ENCODE measurements at regions not wholly inside any gene's neighbourhood (a gene's known extent, or its start where the extent isn't known, plus 50 kb on each side); places are given as distances from the start of the nearest gene placed in this dataset.
"Not testable (repeated sequence)": the region's sequence is repeated elsewhere in the genome, so short reads cannot be mapped to it uniquely, and the experiment has no call there.

DNA sequence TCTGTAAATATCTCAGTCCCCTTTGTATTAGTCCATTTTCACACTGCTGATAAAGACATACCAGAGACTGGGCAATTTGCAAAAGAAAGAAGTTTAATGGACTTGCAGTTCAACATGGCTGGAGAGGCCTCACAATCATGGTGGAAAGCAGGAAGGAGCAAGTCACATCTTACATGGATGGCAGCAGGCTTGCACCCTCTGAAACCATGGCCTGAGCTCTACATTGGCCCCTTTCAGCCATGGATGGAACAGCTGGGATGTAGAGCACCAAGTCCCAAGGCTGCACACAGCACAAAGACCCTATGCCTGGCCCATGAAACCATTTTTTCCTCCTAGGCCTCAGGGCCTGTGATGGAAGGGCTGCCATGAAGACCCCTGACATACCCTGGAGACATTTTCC, 640.9 kb upstream of the MEF2C start:
- not testable (repeated sequence) for H3K27ac ChIP-seq (ENCODE audit: low read depth, low read length); H3K4me1 ChIP-seq (ENCODE audit: control insufficient read depth, insufficient read depth, low read length); H3K4me3 ChIP-seq (ENCODE audit: low read depth, low read length); DNase-seq (ENCODE audit: low read depth in 4 of 6, low spot score in 6 of 6); H3K9me3 ChIP-seq (ENCODE audit: control insufficient read depth, insufficient read depth, low read length); H3K27me3 ChIP-seq (ENCODE audit: control insufficient read depth, insufficient read depth, low read length); H3K36me3 ChIP-seq (ENCODE audit: control insufficient read depth, insufficient read depth, low read length)

DNA sequence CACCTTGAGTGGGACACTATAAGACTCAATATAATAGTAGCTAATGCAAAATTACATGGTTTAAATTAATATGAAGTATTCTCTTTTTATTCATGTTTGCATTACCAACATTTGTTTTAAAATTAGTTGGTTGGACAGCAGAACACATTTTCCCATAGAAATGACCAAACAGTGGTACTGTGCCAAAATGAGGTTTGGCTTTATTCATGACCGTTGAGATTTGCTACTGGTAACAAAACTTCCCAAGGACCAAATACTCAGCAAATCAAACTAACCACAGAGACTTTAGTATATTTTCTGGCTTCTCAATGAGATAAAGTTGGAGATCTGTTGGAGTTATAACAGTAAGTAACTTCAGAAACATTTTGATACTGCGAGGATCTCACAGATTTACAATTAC, 637.8 kb upstream of the MEF2C start:
- H3K36me3 ChIP-seq (ENCODE audit: control insufficient read depth, insufficient read depth, low read length) = no peaks in the 10 kb centered on the region
- H3K4me3 ChIP-seq (ENCODE audit: low read depth, low read length) = no peak overlapping the region
- WGBS (ENCODE audit: insufficient coverage) = no CpG with 5 or more reads among the region's 2 CpGs
- H3K27me3 ChIP-seq (ENCODE audit: control insufficient read depth, insufficient read depth, low read length) = no peaks in the 10 kb centered on the region
- no peaks in the 10 kb centered on the region for H3K4me1 ChIP-seq (ENCODE audit: control insufficient read depth, insufficient read depth, low read length)
- no peak for DNase-seq (ENCODE audit: low read depth in 4 of 6, low spot score in 6 of 6)
- H3K9me3 ChIP-seq (ENCODE audit: control insufficient read depth, insufficient read depth, low read length) = no peaks in the 10 kb centered on the region
- no peak overlapping the region for H3K27ac ChIP-seq (ENCODE audit: low read depth, low read length)

DNA sequence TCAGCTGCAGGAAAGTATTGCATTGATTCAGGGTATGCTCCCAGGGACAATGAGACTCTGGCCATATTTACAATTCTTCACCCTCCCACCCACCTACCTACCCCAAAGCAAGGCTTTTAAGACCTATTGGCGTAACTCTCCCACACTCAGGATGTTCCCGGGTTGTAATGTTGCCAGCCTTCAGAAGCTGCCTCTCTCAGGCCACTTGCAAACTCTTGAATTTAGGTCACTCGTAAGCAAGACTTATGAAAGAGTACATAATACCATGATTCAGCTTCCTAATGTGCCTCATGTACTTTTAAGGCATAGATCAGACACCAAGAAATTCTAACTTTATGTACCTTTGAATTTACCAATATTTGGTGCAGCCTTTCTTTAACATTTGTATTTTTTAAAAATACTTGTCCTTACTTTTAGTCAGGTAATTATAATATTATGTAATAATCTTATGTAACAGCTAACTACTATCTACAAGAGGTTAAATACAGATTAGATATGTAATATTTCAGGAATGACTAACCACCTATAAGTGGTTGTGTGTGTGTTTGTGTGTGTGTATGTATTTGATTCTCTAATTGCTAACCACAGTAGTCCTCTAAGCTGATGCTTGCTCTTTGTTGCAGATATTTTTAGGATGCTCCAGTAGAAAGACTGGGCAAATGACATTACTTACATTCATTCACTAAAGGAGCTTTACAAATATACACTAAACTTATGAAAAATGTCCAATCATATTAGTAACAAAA, 630.5 kb upstream of the MEF2C start:
- H3K4me3 ChIP-seq (ENCODE audit: low read depth, low read length) = no peak overlapping the region
- no peak overlapping the region for H3K27ac ChIP-seq (ENCODE audit: low read depth, low read length)
- no peaks in the 10 kb centered on the region for H3K9me3 ChIP-seq (ENCODE audit: control insufficient read depth, insufficient read depth, low read length)
- no peaks in the 10 kb centered on the region for H3K27me3 ChIP-seq (ENCODE audit: control insufficient read depth, insufficient read depth, low read length)
- 87% methylated on average over 3 of the region's 3 CpGs for WGBS (ENCODE audit: insufficient coverage)
- H3K36me3 ChIP-seq (ENCODE audit: control insufficient read depth, insufficient read depth, low read length) = no peaks in the 10 kb centered on the region
- no peaks in the 10 kb centered on the region for H3K4me1 ChIP-seq (ENCODE audit: control insufficient read depth, insufficient read depth, low read length)
- no peak for DNase-seq (ENCODE audit: low read depth in 4 of 6, low spot score in 6 of 6)

DNA sequence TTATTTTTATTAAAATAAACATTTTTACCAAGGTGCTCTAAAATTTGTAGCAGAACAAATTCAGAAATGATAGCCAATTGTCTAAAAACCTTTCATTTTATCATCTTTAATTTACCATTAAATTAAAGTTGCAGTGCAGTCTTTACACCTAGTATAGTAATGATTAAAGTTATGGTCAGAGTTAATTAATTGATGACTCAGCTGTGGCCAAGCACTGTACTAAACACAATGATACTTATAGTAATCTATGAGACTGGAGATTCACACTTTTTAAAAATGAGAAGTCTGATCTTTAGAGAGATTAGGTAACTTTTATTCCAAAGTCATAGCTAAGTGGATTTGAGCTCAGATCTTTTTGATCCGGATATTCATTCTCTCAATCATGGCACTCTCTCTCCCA, 621.1 kb upstream of the MEF2C start:
- Histone ChIP-seq H3K27ac (ENCODE audit: low read depth, low read length) (no peak overlapping the region), H3K4me1 (ENCODE audit: control insufficient read depth, insufficient read depth, low read length) (no peaks in the 10 kb centered on the region), H3K27me3 (ENCODE audit: control insufficient read depth, insufficient read depth, low read length) (no peaks in the 10 kb centered on the region), H3K4me3 (ENCODE audit: low read depth, low read length) (no peak overlapping the region), H3K9me3 (ENCODE audit: control insufficient read depth, insufficient read depth, low read length) (no peaks in the 10 kb centered on the region), H3K36me3 (ENCODE audit: control insufficient read depth, insufficient read depth, low read length) (no peaks in the 10 kb centered on the region)
- DNase-seq (ENCODE audit: low read depth in 4 of 6, low spot score in 6 of 6) = no peak
- no CpG with 5 or more reads among the region's 1 CpG for WGBS (ENCODE audit: insufficient coverage)

DNA sequence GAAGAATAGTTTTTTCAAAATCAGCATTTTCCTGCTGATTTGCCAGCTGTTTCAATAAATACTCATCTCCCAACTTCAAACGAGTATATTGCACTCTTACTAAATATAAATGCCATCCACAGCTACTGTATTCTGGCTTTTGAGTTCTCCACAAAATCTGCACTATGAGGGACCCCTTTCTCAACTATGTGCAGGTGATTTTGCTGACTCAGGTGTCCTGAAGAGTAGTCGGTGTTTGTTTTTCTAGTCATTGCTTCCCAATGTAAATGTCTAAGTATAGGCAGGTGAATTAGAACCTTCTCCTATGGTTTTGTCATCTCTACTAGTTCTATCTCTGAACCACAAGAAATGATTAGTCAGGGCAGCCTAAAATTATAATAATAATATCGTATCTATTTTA, 616.8 kb upstream of the MEF2C start:
- no peaks in the 10 kb centered on the region for H3K36me3 ChIP-seq (ENCODE audit: control insufficient read depth, insufficient read depth, low read length)
- H3K4me1 ChIP-seq (ENCODE audit: control insufficient read depth, insufficient read depth, low read length) = no peaks in the 10 kb centered on the region
- no peak overlapping the region for H3K27ac ChIP-seq (ENCODE audit: low read depth, low read length)
- no peaks in the 10 kb centered on the region for H3K27me3 ChIP-seq (ENCODE audit: control insufficient read depth, insufficient read depth, low read length)
- no peaks in the 10 kb centered on the region for H3K9me3 ChIP-seq (ENCODE audit: control insufficient read depth, insufficient read depth, low read length)
- no peak overlapping the region for H3K4me3 ChIP-seq (ENCODE audit: low read depth, low read length)
- 75% methylated on average over 1 of the region's 3 CpGs for WGBS (ENCODE audit: insufficient coverage)
- DNase-seq (ENCODE audit: low read depth in 4 of 6, low spot score in 6 of 6) = no peak

DNA sequence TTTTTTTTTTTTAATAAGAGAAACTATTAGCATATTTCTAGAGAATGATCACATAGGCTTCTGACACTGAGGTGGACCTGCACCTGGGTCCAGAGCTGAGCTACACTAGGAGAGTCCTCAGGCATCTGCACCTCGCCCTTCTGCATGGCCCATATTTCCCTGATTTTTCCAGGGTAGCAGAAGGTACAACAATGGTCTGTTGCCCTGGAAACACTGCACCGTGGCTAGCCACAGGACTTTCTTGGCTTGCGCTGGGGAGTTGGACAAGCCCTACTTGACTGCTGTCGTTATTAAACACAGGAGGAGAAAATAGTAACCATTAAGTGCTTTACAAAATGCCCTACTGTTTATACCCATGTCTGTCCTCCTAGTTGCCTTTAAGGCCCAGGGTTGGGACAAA, 615.7 kb upstream of the MEF2C start:
- Histone ChIP-seq H3K4me3 (ENCODE audit: low read depth, low read length) (no peak overlapping the region), H3K27me3 (ENCODE audit: control insufficient read depth, insufficient read depth, low read length) (no peaks in the 10 kb centered on the region), H3K36me3 (ENCODE audit: control insufficient read depth, insufficient read depth, low read length) (no peaks in the 10 kb centered on the region), H3K4me1 (ENCODE audit: control insufficient read depth, insufficient read depth, low read length) (no peaks in the 10 kb centered on the region), H3K27ac (ENCODE audit: low read depth, low read length) (no peak overlapping the region), H3K9me3 (ENCODE audit: control insufficient read depth, insufficient read depth, low read length) (no peaks in the 10 kb centered on the region)
- DNase-seq (ENCODE audit: low read depth in 4 of 6, low spot score in 6 of 6) = no peak
- 48% methylated on average over 2 of the region's 4 CpGs for WGBS (ENCODE audit: insufficient coverage)

DNA sequence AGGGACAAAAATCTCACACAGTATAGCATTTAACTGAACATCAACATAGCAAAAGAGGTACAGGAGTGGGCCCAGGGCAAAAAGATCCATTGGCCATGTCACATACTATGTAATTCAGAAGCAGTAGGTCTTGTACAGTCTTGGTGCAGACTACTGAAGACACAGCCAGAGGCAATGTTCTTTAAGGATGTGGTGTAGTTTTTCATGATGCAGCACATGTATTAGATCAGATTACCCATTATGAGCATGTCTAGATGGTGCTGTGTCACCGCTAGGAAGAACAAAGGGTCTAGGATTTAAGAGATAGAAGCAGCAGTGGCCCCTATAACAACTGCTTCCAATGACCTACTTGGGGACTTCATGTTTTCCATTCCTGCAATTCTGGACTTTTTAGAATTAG, 610.4 kb upstream of the MEF2C start:
- Histone ChIP-seq H3K4me3 (ENCODE audit: low read depth, low read length) (no peak overlapping the region), H3K36me3 (ENCODE audit: control insufficient read depth, insufficient read depth, low read length) (no peaks in the 10 kb centered on the region), H3K27ac (ENCODE audit: low read depth, low read length) (no peak overlapping the region), H3K27me3 (ENCODE audit: control insufficient read depth, insufficient read depth, low read length) (no peaks in the 10 kb centered on the region), H3K4me1 (ENCODE audit: control insufficient read depth, insufficient read depth, low read length) (no peaks in the 10 kb centered on the region), H3K9me3 (ENCODE audit: control insufficient read depth, insufficient read depth, low read length) (no peaks in the 10 kb centered on the region)
- no peak for DNase-seq (ENCODE audit: low read depth in 4 of 6, low spot score in 6 of 6)
- WGBS (ENCODE audit: insufficient coverage) = 100% methylated on average over 1 of the region's 1 CpG

DNA sequence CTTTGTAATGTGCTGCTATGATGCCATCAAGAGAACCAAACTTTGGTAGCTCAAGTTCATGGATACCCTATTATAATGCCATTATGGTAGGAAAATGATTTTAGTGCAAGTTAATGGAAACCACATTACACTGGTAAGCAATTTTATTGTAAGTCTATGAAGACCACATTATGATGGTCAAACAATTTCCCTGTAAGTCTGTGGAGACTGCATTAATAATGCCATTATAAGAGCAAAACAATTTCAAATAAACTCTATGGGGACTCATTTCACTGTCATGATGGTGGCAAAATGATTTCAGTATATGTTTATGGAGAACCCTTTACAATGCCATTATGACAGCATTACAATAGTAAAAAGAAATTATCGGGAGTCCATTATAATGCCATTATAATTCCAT, 602.0 kb upstream of the MEF2C start:
- H3K4me1 ChIP-seq (ENCODE audit: control insufficient read depth, insufficient read depth, low read length) = no peaks in the 10 kb centered on the region
- no CpG with 5 or more reads among the region's 1 CpG for WGBS (ENCODE audit: insufficient coverage)

DNA sequence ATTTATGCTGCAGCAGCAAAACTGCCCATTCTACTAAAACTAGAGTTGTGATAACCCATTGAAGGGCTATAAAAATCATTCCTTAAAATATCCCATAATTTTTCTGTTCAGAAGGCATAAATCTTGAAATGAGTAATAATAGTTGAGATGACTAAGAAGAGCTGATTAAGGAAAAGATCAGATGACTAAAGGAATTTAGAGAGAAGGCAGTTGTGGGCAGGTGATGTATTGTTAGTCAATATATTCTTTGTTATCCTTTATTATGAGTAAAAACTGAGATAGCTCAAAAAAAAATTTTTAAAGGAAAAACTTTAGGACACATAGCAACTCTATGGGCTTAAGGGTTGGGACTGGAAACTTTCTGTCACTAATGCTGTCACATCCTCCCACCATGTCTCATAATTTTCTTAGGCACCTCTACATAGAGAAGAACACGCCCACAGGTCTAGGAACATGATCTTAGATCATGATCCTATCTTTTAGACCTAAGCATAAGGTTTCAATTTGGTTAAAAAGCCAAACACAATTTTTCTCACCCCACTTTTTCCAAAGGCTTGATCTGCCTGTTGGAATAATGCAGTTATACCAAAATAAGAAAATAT, 597.5 kb upstream of the MEF2C start:
- Histone ChIP-seq H3K4me1 (ENCODE audit: control insufficient read depth, insufficient read depth, low read length) (no peaks in the 10 kb centered on the region), H3K27ac (ENCODE audit: low read depth, low read length) (no peak overlapping the region), H3K9me3 (ENCODE audit: control insufficient read depth, insufficient read depth, low read length) (no peaks in the 10 kb centered on the region), H3K27me3 (ENCODE audit: control insufficient read depth, insufficient read depth, low read length) (no peaks in the 10 kb centered on the region), H3K36me3 (ENCODE audit: control insufficient read depth, insufficient read depth, low read length) (no peaks in the 10 kb centered on the region), H3K4me3 (ENCODE audit: low read depth, low read length) (no peak overlapping the region)
- no peak for DNase-seq (ENCODE audit: low read depth in 4 of 6, low spot score in 6 of 6)
- WGBS (ENCODE audit: insufficient coverage) = 100% methylated on average over 1 of the region's 1 CpG

More for the DNA sequence above, 602.0 kb upstream of the MEF2C start:
- no peak for DNase-seq (ENCODE audit: low read depth in 4 of 6, low spot score in 6 of 6)
- Histone ChIP-seq H3K27ac (ENCODE audit: low read depth, low read length) (no peak overlapping the region), H3K9me3 (ENCODE audit: control insufficient read depth, insufficient read depth, low read length) (no peaks in the 10 kb centered on the region), H3K4me3 (ENCODE audit: low read depth, low read length) (no peak overlapping the region), H3K36me3 (ENCODE audit: control insufficient read depth, insufficient read depth, low read length) (no peaks in the 10 kb centered on the region), H3K27me3 (ENCODE audit: control insufficient read depth, insufficient read depth, low read length) (no peaks in the 10 kb centered on the region)

DNA sequence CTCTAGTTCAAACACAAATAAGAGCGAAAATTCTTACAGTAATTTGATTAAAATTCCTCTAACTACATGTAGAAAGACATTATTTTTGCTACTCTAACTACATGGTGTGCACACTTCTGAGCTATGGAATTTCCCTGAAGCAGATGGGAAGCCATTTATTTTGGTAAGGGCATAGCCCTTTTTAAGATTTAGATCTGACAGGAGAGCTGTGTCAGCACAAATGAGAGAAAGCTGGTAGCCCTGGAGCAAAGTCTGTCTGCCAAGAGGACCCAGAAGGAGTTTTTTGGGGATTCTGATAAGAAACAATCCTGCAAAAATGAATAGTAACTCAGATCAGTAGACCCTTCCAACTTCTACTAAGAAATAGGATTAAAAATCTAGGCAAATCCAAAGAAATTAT, 595.9 kb upstream of the MEF2C start:
- no peaks in the 10 kb centered on the region for H3K27me3 ChIP-seq (ENCODE audit: control insufficient read depth, insufficient read depth, low read length)
- peak in 2 of 6 donors; percentile 8 to 48 for DNase-seq (ENCODE audit: low read depth in 4 of 6, low spot score in 6 of 6)
- H3K9me3 ChIP-seq (ENCODE audit: control insufficient read depth, insufficient read depth, low read length) = no peaks in the 10 kb centered on the region
- H3K27ac ChIP-seq (ENCODE audit: low read depth, low read length) = no peak overlapping the region
- no peak overlapping the region for H3K4me3 ChIP-seq (ENCODE audit: low read depth, low read length)
- no peaks in the 10 kb centered on the region for H3K36me3 ChIP-seq (ENCODE audit: control insufficient read depth, insufficient read depth, low read length)
- H3K4me1 ChIP-seq (ENCODE audit: control insufficient read depth, insufficient read depth, low read length) = no peaks in the 10 kb centered on the region
- WGBS (ENCODE audit: insufficient coverage) = no CpG with 5 or more reads among the region's 1 CpG
